DMS153 (cell line): ENCODE measurements at regions not wholly inside any gene's neighbourhood (a gene's known extent, or its start where the extent isn't known, plus 50 kb on each side); places are given as distances from the start of the nearest gene placed in this dataset.

ENCODE experiments used
- DNase-seq: peaks from one replicate; lab custom pipeline; 2025; lab: John Stamatoyannopoulos, UW

- DNase-seq, result no peak
Observed at GRCh38 chr5:165956854-165957253, 2334.6 kb upstream of the WWC1 start.

GRCh38 chr5:165981671-165982070 lies 2309.8 kb upstream of the WWC1 start:
- no peak for DNase-seq

GRCh38 chr5:165996201-165996875 lies 2295.1 kb upstream of the WWC1 start:
- DNase-seq, result no peak

GRCh38 chr5:165999693-166000320 lies 2291.6 kb upstream of the WWC1 start:
- DNase-seq, result no peak

GRCh38 chr5:166004006-166004405 lies 2287.4 kb upstream of the WWC1 start:
- no peak for DNase-seq

- no peak for DNase-seq
Observed at GRCh38 chr5:166013415-166013814, 2278.0 kb upstream of the WWC1 start.

GRCh38 chr5:166014256-166014655 lies 2277.2 kb upstream of the WWC1 start:
- no peak for DNase-seq

GRCh38 chr5:166018716-166019115 lies 2272.7 kb upstream of the WWC1 start:
- DNase-seq, result no peak

GRCh38 chr5:166022065-166022464 lies 2269.4 kb upstream of the WWC1 start:
- no peak for DNase-seq

- no peak for DNase-seq
Observed at GRCh38 chr5:166024970-166025369, 2266.5 kb upstream of the WWC1 start.

GRCh38 chr5:166027582-166027981 lies 2263.9 kb upstream of the WWC1 start:
- no peak for DNase-seq

- DNase-seq, result no peak
Observed at GRCh38 chr5:166031926-166032325, 2259.5 kb upstream of the WWC1 start.

GRCh38 chr5:166032601-166033000 lies 2258.8 kb upstream of the WWC1 start:
- DNase-seq, result no peak

- DNase-seq, result no peak
Observed at GRCh38 chr5:166045961-166046360, 2245.5 kb upstream of the WWC1 start.

GRCh38 chr5:166046956-166047355 lies 2244.5 kb upstream of the WWC1 start:
- DNase-seq, result no peak

- DNase-seq, result no peak
Observed at GRCh38 chr5:166050531-166050930, 2240.9 kb upstream of the WWC1 start.

- no peak for DNase-seq
Observed at GRCh38 chr5:166058660-166059059, 2232.8 kb upstream of the WWC1 start.

- no peak for DNase-seq
Observed at GRCh38 chr5:166062094-166062493, 2229.4 kb upstream of the WWC1 start.

- no peak for DNase-seq
Observed at GRCh38 chr5:166062719-166063118, 2228.7 kb upstream of the WWC1 start.

- no peak for DNase-seq
Observed at GRCh38 chr5:166063261-166063660, 2228.2 kb upstream of the WWC1 start.

GRCh38 chr5:166068547-166069335 lies 2222.7 kb upstream of the WWC1 start:
- no peak for DNase-seq

- no peak for DNase-seq
Observed at GRCh38 chr5:166073901-166074581, 2217.4 kb upstream of the WWC1 start.
